ENCODE measurements at regions not wholly inside any gene's neighbourhood (a gene's known extent, or its start where the extent isn't known, plus 50 kb on each side); places are given as distances from the start of the nearest gene placed in this dataset.

GRCh38 chr6:6771964-6772363 is 183.4 kb downstream of the LY86 start:
- Histone ChIP-seq H3K9ac (replicated peaks; ENCODE audit: extremely low read depth, insufficient read depth, low read length) (no peak overlapping the region), H3K9me1 (replicated peaks; ENCODE audit: control insufficient read depth, extremely low read depth, insufficient read depth, low read length) (no peaks in the 10 kb centered on the region), H4K20me1 (replicated peaks; ENCODE audit: control insufficient read depth, extremely low read depth, insufficient read depth, low read length) (no peaks in the 10 kb centered on the region), H3K27ac (ENCODE audit: insufficient read depth, low read depth, low read length) (no peak overlapping the region), H3K4me1 (ENCODE audit: control insufficient read depth, extremely low read depth, insufficient read depth, low read length) (no peaks in the 10 kb centered on the region), H3K27me3 (ENCODE audit: control insufficient read depth in 2 of 2, insufficient read depth in 2 of 2, low read length in 2 of 2) (peaks cover 2 to 10% of the 10 kb centered on the region in 2 experiments), H3K79me2 (ENCODE audit: control insufficient read depth, insufficient read depth, low read length) (no peaks in the 10 kb centered on the region), H2AFZ (ENCODE audit: low read depth, low read length) (no peak overlapping the region), H3K4me2 (ENCODE audit: insufficient read depth, low read length) (no peak overlapping the region), H3K9me3 (replicated peaks; ENCODE audit: control insufficient read depth, insufficient read depth, low read length) (no peaks in the 10 kb centered on the region), H3K36me3 (ENCODE audit: control insufficient read depth in 2 of 2, extremely low read depth in 1 of 2, insufficient read depth in 2 of 2, low read length in 2 of 2) (no peaks in the 10 kb centered on the region), H3K4me3 (replicated peaks in 1 of 3; ENCODE audit: insufficient read depth in 1 of 3, low read depth in 1 of 3, low read length in 3 of 3) (no peak overlapping the region)
- DNase-seq (ENCODE audit: low read depth, low spot score) (no peak), FAIRE-seq (no peak)
- no TSS peak for BruUV-seq (replicated peaks)
- TF ChIP-seq GATA2 (IDR thresholded peaks at IDR 0.05; ENCODE audit: insufficient read depth, insufficient read length, low read depth, low read length) (no peak), MYC (IDR thresholded peaks at IDR 0.05; ENCODE audit: low read depth, low read length) (no peak), EZH2 (IDR thresholded peaks at IDR 0.05; ENCODE audit: borderline replicate concordance, low read depth, low read length, severe bottlenecking) (no peak), POLR2AphosphoS5 (IDR thresholded peaks at IDR 0.05; ENCODE audit: insufficient read depth, low read depth, low read length) (no peak)
- dilution Hi-C loops (cut with MboI; ENCODE audit: extremely low pct_ligation_motif_present, low sequenced_read_pairs), result no loop called here
- ChIA-PET POLR2A (no interaction called here), CTCF (no interaction called here)
- intact Hi-C loops (cut with micrococcal nuclease), result no loop called here

- Histone ChIP-seq H3K36me3 (ENCODE audit: control insufficient read depth in 2 of 2, extremely low read depth in 1 of 2, insufficient read depth in 2 of 2, low read length in 2 of 2) (no peaks in the 10 kb centered on the region), H3K9me1 (replicated peaks; ENCODE audit: control insufficient read depth, extremely low read depth, insufficient read depth, low read length) (no peaks in the 10 kb centered on the region), H3K4me2 (ENCODE audit: insufficient read depth, low read length) (no peak overlapping the region), H3K9ac (replicated peaks; ENCODE audit: extremely low read depth, insufficient read depth, low read length) (no peak overlapping the region), H3K27me3 (ENCODE audit: control insufficient read depth in 2 of 2, insufficient read depth in 2 of 2, low read length in 2 of 2) (peaks cover 2 to 10% of the 10 kb centered on the region in 2 experiments), H3K27ac (ENCODE audit: insufficient read depth, low read depth, low read length) (no peak overlapping the region), H2AFZ (ENCODE audit: low read depth, low read length) (no peak overlapping the region), H3K4me1 (ENCODE audit: control insufficient read depth, extremely low read depth, insufficient read depth, low read length) (no peaks in the 10 kb centered on the region), H3K4me3 (replicated peaks in 1 of 3; ENCODE audit: insufficient read depth in 1 of 3, low read depth in 1 of 3, low read length in 3 of 3) (no peak overlapping the region), H3K79me2 (ENCODE audit: control insufficient read depth, insufficient read depth, low read length) (no peaks in the 10 kb centered on the region), H3K9me3 (replicated peaks; ENCODE audit: control insufficient read depth, insufficient read depth, low read length) (no peaks in the 10 kb centered on the region), H4K20me1 (replicated peaks; ENCODE audit: control insufficient read depth, extremely low read depth, insufficient read depth, low read length) (no peaks in the 10 kb centered on the region)
- BruUV-seq (replicated peaks), result no TSS peak
- DNase-seq (ENCODE audit: low read depth, low spot score) (no peak), FAIRE-seq (no peak)
- intact Hi-C loops (cut with micrococcal nuclease) (no loop called here), dilution Hi-C loops (cut with MboI; ENCODE audit: extremely low pct_ligation_motif_present, low sequenced_read_pairs) (no loop called here)
- CTCF ChIA-PET, result no interaction called here
- TF ChIP-seq GATA2 (IDR thresholded peaks at IDR 0.05; ENCODE audit: insufficient read depth, insufficient read length, low read depth, low read length), result no peak
- TF ChIP-seq MAX (IDR thresholded peaks at IDR 0.05; ENCODE audit: insufficient read depth, insufficient read length), result no peak
- no peak for TF ChIP-seq JUN (IDR thresholded peaks at IDR 0.05; ENCODE audit: borderline replicate concordance, insufficient read depth, insufficient read length, low read depth)
- TF ChIP-seq CTCF (IDR thresholded peaks at IDR 0.05; ENCODE audit: extremely low read depth in 1 of 2, insufficient read depth in 1 of 2, low read depth in 1 of 2, low read length in 2 of 2), result no peak
- TF ChIP-seq POLR2A (IDR thresholded peaks at IDR 0.05; ENCODE audit: low read depth, low read length), result no peak
- no peak for TF ChIP-seq POLR2AphosphoS5 (IDR thresholded peaks at IDR 0.05; ENCODE audit: insufficient read depth, low read depth, low read length)
- TF ChIP-seq EZH2 (IDR thresholded peaks at IDR 0.05; ENCODE audit: borderline replicate concordance, low read depth, low read length, severe bottlenecking), result no peak
- no peak for TF ChIP-seq FOS (IDR thresholded peaks at IDR 0.05; ENCODE audit: borderline replicate concordance, insufficient read depth, low read length)
- no peak for TF ChIP-seq MYC (IDR thresholded peaks at IDR 0.05; ENCODE audit: low read depth, low read length)
- POLR2A ChIA-PET, result no interaction called here
Measured at GRCh38 chr6:6772751-6773150, 184.2 kb downstream of the LY86 start.
